Heart right ventricle (tissue), 16 donors: ENCODE measurements at regions not wholly inside any gene's neighbourhood (a gene's known extent, or its start where the extent isn't known, plus 50 kb on each side); places are given as distances from the start of the nearest gene placed in this dataset.

ENCODE experiments used
- ATAC-seq, 8 donors: fragments of 200-7000 bp; cut with Tn5 transposase; one replicate each; pipeline ENCODE4 v1.9.1; 2020; ENCODE audit warnings: mild to moderate bottlenecking in 8 of 8, moderate library complexity in 8 of 8, moderate number of reproducible peaks in 1 of 8
- DNase-seq, 2 donors: peaks; one replicate each; pipeline ENCODE4 v3.0.0-alpha.2; 2020
- H3K27ac ChIP-seq, 10 donors: fragments of 200-600 bp; sonication (generic) in 2 of 10; one replicate each; pipeline versions ENCODE4 v1.5.0 to v1.8.0; 2020 to 2022; ENCODE audit warnings: mild to moderate bottlenecking in 3 of 10
- H3K27me3 ChIP-seq, 7 donors: fragments of 200-600 bp; one replicate each; pipeline ENCODE4 v1.8.0; 2021 to 2022; ENCODE audit warnings: mild to moderate bottlenecking in 2 of 7
- H3K36me3 ChIP-seq, 9 donors: fragments of 200-600 bp; sonication (generic) in 1 of 9; one replicate each; pipeline versions ENCODE4 v1.5.0 to v1.8.0; 2020 to 2022; ENCODE audit warnings: mild to moderate bottlenecking in 2 of 9
- H3K4me1 ChIP-seq, 9 donors: fragments of 200-600 bp; sonication (generic) in 1 of 9; one replicate each; pipeline versions ENCODE4 v1.5.0 to v1.8.0; 2020 to 2022; ENCODE audit warnings: mild to moderate bottlenecking in 4 of 9
- H3K4me3 ChIP-seq, 10 donors: fragments of 200-600 bp; sonication (generic) in 2 of 10; one replicate each; pipeline versions ENCODE4 v1.5.0 to v1.8.0; 2020 to 2022; ENCODE audit warnings: mild to moderate bottlenecking in 7 of 10, moderate library complexity in 2 of 10
- H3K9me3 ChIP-seq, 11 donors: fragments of 200-600 bp in 10 of 11; sonication (generic) in 2 of 11; one replicate each; pipeline versions ENCODE4 v1.5.0 to v1.8.0; 2013 to 2022; ENCODE audit warnings: mild to moderate bottlenecking in 2 of 11, control low read depth in 1 of 11, moderate library complexity in 1 of 11
- CTCF ChIP-seq, 9 donors: fragments of 200-600 bp; sonication (generic) in 2 of 9; IDR thresholded peaks; one replicate each; pipeline versions ENCODE4 v1.5.0 to v1.8.0; 2021 to 2022; ENCODE audit warnings: antibody characterized with exemption in 9 of 9, mild to moderate bottlenecking in 5 of 9, moderate library complexity in 1 of 9
- WGBS, 2 donors: extraction: QIAGEN DNeasy Blood & Tissue Kit; methylation state at CpG; one replicate each; pipeline ENCODE4 v1.1.7; 2013; ENCODE audit warnings: inconsistent platforms in 1 of 2; 5-methylcytosine and 5-hydroxymethylcytosine counted together
- intact Hi-C, 10 donors: fragments of 100-400 bp; cut with DNase I; formaldehyde crosslinking; loops; one replicate each; pipeline versions ENCODE4 v1.11.1 to v1.14.2; 2022
- donor health status: Arrhythmogenic right ventricular cardiomyopathy.
- donor health status: ischemic (EF 13 %, LVEDD 7.1; RV severe dilation, severe dysfunction).
- donor health status: healthy with polysubstance abuse.
- donor health status: DM: no; HTN: yes; CAD: no.
- donor health status: DM: no; HTN: no; CAD: no.
- donor health status: ischemic (EF 25% LVEDD 6.9; RV normal size, moderate dysfunction).
- donor health status: ischemic (EF 25% LVEDD 5.7; RV mildly dilated, moderate dysfunction).
- donor health status: healthy.
- donor health status: DM: yes; HTN: yes; CAD: no.
- donor health status: Ischemic cardiomyopathy.
- donor health status: ischemic (EF 35%, LVEDD 5.7; RV mildly dilated, moderate dysfunction).
- donor health status: nonischemic (EF 11% LVEDD 7.7; RV severe dilation, severe dysfunction).
- donor health status: DM: yes; HTN: yes; CAD: no.
- donor health status: PGD.
- donor health status: ischemic (EF 29% LVEDD 5.4; RV normal size, mild dysfunction).
- donor health status: nonischemic (EF 23%, LVEDD 6.1; RV moderate dilation, normal function).

- intact Hi-C loops: no loop called here
- Histone ChIP-seq H3K4me1 (no peaks in the 10 kb centered on the region), H3K36me3 (no peaks in the 10 kb centered on the region), H3K4me3 (no peak overlapping the region), H3K27ac (no peak overlapping the region), H3K27me3 (no peaks in the 10 kb centered on the region), H3K9me3 (peaks cover 0 to 14% (median 0%) of the 10 kb centered on the region in 11 donors)
- DNase-seq (no peak), ATAC-seq (no peak)
- no peak for TF ChIP-seq CTCF (IDR thresholded peaks at IDR 0.05)
- 21 to 34% methylated on average over 3 of the region's 3 CpGs for WGBS, 2 donors
Observed at GRCh38 chr13:55664178-55664577, 1476.5 kb upstream of the PRR20A start.

GRCh38 chr13:55669051-55669450 is 1471.7 kb upstream of the PRR20A start:
- Histone ChIP-seq H3K4me3 (no peak overlapping the region), H3K27ac (no peak overlapping the region), H3K27me3 (no peaks in the 10 kb centered on the region), H3K36me3 (no peaks in the 10 kb centered on the region), H3K4me1 (no peaks in the 10 kb centered on the region), H3K9me3 (peaks cover 0 to 21% (median 0%) of the 10 kb centered on the region in 11 donors)
- ATAC-seq (no peak), DNase-seq (no peak)
- intact Hi-C loops: loop anchor here in 1 of 10 donors (5.0 kb wide), 1 partner anchor 1573 kb away; no protein-coding TSS in a partner anchor
- no peak for TF ChIP-seq CTCF (IDR thresholded peaks at IDR 0.05)
- 37 to 41% methylated on average over 1 of the region's 1 CpG for WGBS, 2 donors

GRCh38 chr13:55673910-55674309 is 1466.8 kb upstream of the PRR20A start:
- Histone ChIP-seq H3K4me1 (no peaks in the 10 kb centered on the region), H3K27ac (no peak overlapping the region), H3K27me3 (no peaks in the 10 kb centered on the region), H3K9me3 (peaks cover 0 to 12% (median 0%) of the 10 kb centered on the region in 11 donors), H3K36me3 (no peaks in the 10 kb centered on the region), H3K4me3 (no peak overlapping the region)
- intact Hi-C loops: no loop called here
- TF ChIP-seq CTCF (IDR thresholded peaks at IDR 0.05): no peak
- 90 to 93% methylated on average over 2 of the region's 2 CpGs for WGBS, 2 donors
- DNase-seq (no peak), ATAC-seq (no peak)

DNA sequence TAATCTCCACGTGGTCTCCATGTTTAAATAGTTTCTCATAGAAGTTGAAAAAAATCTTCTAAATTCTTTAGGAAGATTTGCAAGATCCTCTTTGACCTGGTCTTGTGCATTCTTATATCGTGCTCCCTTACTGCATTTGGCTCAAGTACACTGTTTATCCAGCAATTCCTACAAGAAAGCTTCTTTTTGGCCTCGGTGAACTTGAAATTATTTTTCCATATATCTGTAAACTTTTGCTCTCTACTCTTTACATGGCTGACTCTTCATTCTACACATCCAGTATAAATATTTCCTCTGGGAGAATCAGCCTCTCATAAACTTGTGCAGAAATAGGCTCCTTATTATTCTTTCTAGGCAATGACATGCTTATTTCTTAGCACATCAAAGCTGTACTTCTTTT is 1457.9 kb upstream of the PRR20A start:
- no peaks in the 10 kb centered on the region for H3K36me3 ChIP-seq
- 62 to 64% methylated on average over 3 of the region's 3 CpGs for WGBS, 2 donors
- no peaks in the 10 kb centered on the region for H3K27me3 ChIP-seq
- intact Hi-C loops: no loop called here
- H3K9me3 ChIP-seq: peaks cover 0 to 3% (median 0%) of the 10 kb centered on the region in 11 donors
- DNase-seq (no peak), ATAC-seq (no peak)
- TF ChIP-seq CTCF (IDR thresholded peaks at IDR 0.05): no peak
- no peaks in the 10 kb centered on the region for H3K4me1 ChIP-seq
- no peak overlapping the region for H3K4me3 ChIP-seq
- H3K27ac ChIP-seq: no peak overlapping the region
